Tibial nerve (tissue), 4 donors: ENCODE measurements at regions not wholly inside any gene's neighbourhood (a gene's known extent, or its start where the extent isn't known, plus 50 kb on each side); places are given as distances from the start of the nearest gene placed in this dataset.

ENCODE experiments used
- CTCF ChIP-seq, 5 experiments: fragments of 200-600 bp in 3 of 5; fragments of 450-650 bp in 2 of 5; sonication (generic) in 3 of 5; IDR thresholded peaks; one replicate each; pipeline ENCODE4 v1.5.1; 2016 to 2019; ENCODE audit warnings: antibody characterized with exemption in 5 of 5, mild to moderate bottlenecking in 3 of 5, moderate library complexity in 2 of 5
- EP300 ChIP-seq, 2 donors: sonication (generic); formaldehyde crosslinking; IDR thresholded peaks; one replicate each; pipeline ENCODE4 v1.6.1; 2017; ENCODE audit warnings: antibody characterized with exemption in 2 of 2, mild to moderate bottlenecking in 1 of 2
- POLR2A ChIP-seq, 2 donors: fragments of 450-650 bp; IDR thresholded peaks; one replicate each; pipeline ENCODE4 v1.6.1; 2017; ENCODE audit warnings: antibody characterized with exemption in 2 of 2, mild to moderate bottlenecking in 2 of 2, moderate library complexity in 2 of 2

- TF ChIP-seq CTCF (IDR thresholded peaks at IDR 0.05) (no peak), POLR2A (IDR thresholded peaks at IDR 0.05) (no peak), EP300 (IDR thresholded peaks at IDR 0.05) (no peak)
Observed at GRCh38 chr18:22504251-22505030, 86.7 kb upstream of the CTAGE1 start.
